GM23338 (cell line): ENCODE measurements at regions not wholly inside any gene's neighbourhood (a gene's known extent, or its start where the extent isn't known, plus 50 kb on each side); places are given as distances from the start of the nearest gene placed in this dataset.

ENCODE experiments used
- ATAC-seq: fragments of 200-7000 bp; cut with Tn5 transposase; 3 replicates; pipeline ENCODE4 v1.9.1; 2020
- DNase-seq: peaks from one replicate; pipeline ENCODE4 v3.0.0-alpha.2; 2015; ENCODE audit warnings: low spot score
- H2AFZ ChIP-seq: fragments of 200-600 bp; sonication (generic); 2 replicates; pipeline ENCODE4 v1.8.0; 2016; ENCODE audit warnings: antibody characterized with exemption, mild to moderate bottlenecking, moderate library complexity
- H3F3A ChIP-seq: fragments of 200-600 bp; sonication (generic); replicated peaks from 2 replicates; pipeline ENCODE4 v1.8.0; 2017; ENCODE audit warnings: antibody characterized with exemption, mixed run types, low read depth
- H3K27ac ChIP-seq: fragments of 200-600 bp; sonication (generic); 2 replicates; pipeline ENCODE4 v1.6.1; 2016; ENCODE audit warnings: low read depth
- H3K27me3 ChIP-seq: fragments of 200-600 bp; sonication (generic); 2 replicates; pipeline ENCODE4 v1.8.0; 2016; ENCODE audit warnings: mild to moderate bottlenecking, mixed run types, moderate library complexity; ENCODE audit not compliant: insufficient read depth
- H3K36me3 ChIP-seq: fragments of 200-600 bp; sonication (generic); 2 replicates; pipeline ENCODE4 v1.8.0; 2016; ENCODE audit warnings: mild to moderate bottlenecking; ENCODE audit not compliant: insufficient read depth
- H3K4me1 ChIP-seq: fragments of 200-600 bp; sonication (generic); 2 replicates; pipeline ENCODE4 v1.8.0; 2016; ENCODE audit warnings: mild to moderate bottlenecking, moderate library complexity; ENCODE audit not compliant: insufficient read depth
- H3K4me2 ChIP-seq: fragments of 200-600 bp; sonication (generic); 2 replicates; pipeline ENCODE4 v1.7.1; 2017; ENCODE audit warnings: mixed run types
- H3K4me3 ChIP-seq: fragments of 200-600 bp; sonication (generic); 2 replicates; pipeline ENCODE4 v1.6.1; 2016; ENCODE audit warnings: mixed run types
- H3K79me2 ChIP-seq: fragments of 200-600 bp; sonication (generic); replicated peaks from 2 replicates; pipeline ENCODE4 v1.8.0; 2017; ENCODE audit warnings: mild to moderate bottlenecking; ENCODE audit not compliant: insufficient read depth
- H3K9me2 ChIP-seq: fragments of 200-600 bp; sonication (generic); 2 replicates; pipeline ENCODE4 v1.8.0; 2017; ENCODE audit not compliant: insufficient read depth
- H4K20me1 ChIP-seq: fragments of 200-600 bp; sonication (generic); replicated peaks from 2 replicates; pipeline ENCODE4 v1.8.0; 2017; ENCODE audit warnings: mild to moderate bottlenecking; ENCODE audit not compliant: insufficient read depth
- H3K27ac Mint-ChIP-seq: 2 replicates; pipeline ENCODE4 v1.8.0; 2020; ENCODE audit warnings: inconsistent platforms, mild to moderate bottlenecking, moderate library complexity, mixed read lengths
- H3K27me3 Mint-ChIP-seq: 3 replicates; pipeline ENCODE4 v1.8.0; 2022; ENCODE audit warnings: low read depth, mild to moderate bottlenecking, moderate library complexity, mixed read lengths, inconsistent platforms; ENCODE audit not compliant: insufficient read depth, poor library complexity
- H3K36me3 Mint-ChIP-seq: 3 replicates; pipeline ENCODE4 v1.8.0; 2021; ENCODE audit warnings: low read depth, mild to moderate bottlenecking, inconsistent platforms, moderate library complexity, mixed read lengths
- H3K4me1 Mint-ChIP-seq: 3 replicates; pipeline ENCODE4 v1.8.0; 2020; ENCODE audit warnings: mild to moderate bottlenecking, inconsistent platforms, mixed read lengths
- H3K4me3 Mint-ChIP-seq: 3 replicates; pipeline ENCODE4 v1.8.0; 2021; ENCODE audit warnings: moderate library complexity, mild to moderate bottlenecking, inconsistent platforms, mixed read lengths
- H3K9me3 Mint-ChIP-seq: 3 replicates; pipeline ENCODE4 v1.8.0; 2020; ENCODE audit warnings: moderate library complexity, mild to moderate bottlenecking, inconsistent platforms, mixed read lengths
- CREB1 ChIP-seq: fragments of 250-450 bp; sonication (Bioruptor Pico); IDR thresholded peaks from 2 replicates; pipeline ENCODE4 v1.5.0; 2020; ENCODE audit warnings: low read depth, mild to moderate bottlenecking, moderate library complexity
- EZH2 ChIP-seq: fragments of 200-600 bp; sonication (generic); IDR thresholded peaks from one replicate; pipeline ENCODE4 v1.8.0; 2017; ENCODE audit warnings: antibody characterized with exemption, mild to moderate bottlenecking, low read depth; ENCODE audit not compliant: unreplicated experiment
- EZH2phosphoT487 ChIP-seq: fragments of 200-600 bp; sonication (generic); IDR thresholded peaks from one replicate; pipeline ENCODE4 v1.8.1; 2018; ENCODE audit warnings: antibody characterized with exemption; ENCODE audit not compliant: unreplicated experiment
- JUNB ChIP-seq: IDR thresholded peaks from one replicate; pipeline ENCODE4 v1.6.1; 2016; ENCODE audit warnings: antibody characterized with exemption; ENCODE audit not compliant: unreplicated experiment
- NANOG ChIP-seq: IDR thresholded peaks from 2 replicates; pipeline ENCODE4 v1.6.1; 2016; ENCODE audit warnings: antibody characterized with exemption, borderline replicate concordance
- POLR2AphosphoS5 ChIP-seq: IDR thresholded peaks from 2 replicates; pipeline ENCODE4 v1.6.1; 2016; ENCODE audit warnings: antibody characterized with exemption, low read depth
- STAT1 ChIP-seq: IDR thresholded peaks from one replicate; pipeline ENCODE4 v1.6.1; 2016; ENCODE audit warnings: antibody characterized with exemption; ENCODE audit not compliant: unreplicated experiment
- ZNF114 ChIP-seq: fragments of 250-450 bp; sonication (Bioruptor Pico); IDR thresholded peaks from 2 replicates; pipeline ENCODE4 v1.5.0; 2020; ENCODE audit warnings: mild to moderate bottlenecking, moderate library complexity
- ZNF331 ChIP-seq: fragments of 250-450 bp; sonication (Bioruptor Pico); IDR thresholded peaks from 2 replicates; pipeline ENCODE4 v1.5.0; 2020; ENCODE audit warnings: low read depth, mild to moderate bottlenecking, moderate library complexity
- TF ChIP-seq, protein P1 (sequence below), 2 experiments: fragments of 200-600 bp in 1 of 2; sonication (generic) in 1 of 2; conservative IDR thresholded peaks; 2 replicates each; pipeline versions ENCODE4 v1.5.1 to v1.6.1; 2016 to 2017; ENCODE audit warnings: antibody characterized with exemption in 2 of 2, low read depth in 2 of 2, mild to moderate bottlenecking in 2 of 2, moderate library complexity in 1 of 2
- TF ChIP-seq, protein P2 (sequence below): fragments of 250-450 bp; sonication (Bioruptor Pico); IDR thresholded peaks from 2 replicates; pipeline ENCODE4 v1.5.0; 2020; ENCODE audit warnings: mild to moderate bottlenecking, moderate library complexity
- TF ChIP-seq, protein P3 (sequence below): IDR thresholded peaks from 2 replicates; pipeline ENCODE4 v1.6.1; 2016; ENCODE audit warnings: antibody characterized with exemption
- TF ChIP-seq, protein P4 (sequence below): IDR thresholded peaks from one replicate; pipeline ENCODE4 v1.6.1; 2018; ENCODE audit warnings: antibody characterized with exemption; ENCODE audit not compliant: unreplicated experiment

DNA sequence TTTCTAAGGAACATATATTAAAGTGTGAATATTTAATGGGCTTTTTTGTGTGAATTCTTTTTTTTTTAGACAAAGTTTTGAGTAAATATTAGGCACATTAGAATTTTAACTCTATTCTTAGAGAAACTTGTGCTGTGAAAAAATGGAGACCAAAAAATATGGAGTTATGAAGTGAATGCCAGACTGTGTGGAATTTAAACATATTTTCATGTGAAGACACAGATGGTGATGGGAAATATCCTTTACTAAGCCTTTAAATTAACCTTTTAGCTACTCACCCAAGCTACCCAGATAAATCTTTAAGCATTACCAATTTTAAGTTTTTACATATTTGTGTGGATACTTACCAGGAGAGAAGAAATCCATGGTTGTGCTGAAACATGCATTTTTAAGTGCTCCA, 148.8 kb upstream of the OTX2 start:
- Histone ChIP-seq H3K27me3 (no peaks in the 10 kb centered on the region), H3K9me2 (no peaks in the 10 kb centered on the region), H3K4me2 (no peak overlapping the region), H3K27ac (no peak overlapping the region), H3K36me3 (no peaks in the 10 kb centered on the region), H3K4me3 (no peak overlapping the region), H4K20me1 (no peaks in the 10 kb centered on the region), H3K79me2 (no peaks in the 10 kb centered on the region), H3F3A (no peaks in the 10 kb centered on the region), H3K4me1 (peaks cover 10% of the 10 kb centered on the region), H2AFZ (no peak overlapping the region)
- no peak overlapping the region for H3K4me3 Mint-ChIP-seq
- no peaks in the 10 kb centered on the region for H3K27me3 Mint-ChIP-seq
- peaks cover 12% of the 10 kb centered on the region for H3K4me1 Mint-ChIP-seq
- DNase-seq: no peak
- no peaks in the 10 kb centered on the region for H3K36me3 Mint-ChIP-seq
- H3K27ac Mint-ChIP-seq: no peak overlapping the region
- no peaks in the 10 kb centered on the region for H3K9me3 Mint-ChIP-seq
- TF ChIP-seq, protein P1, sequence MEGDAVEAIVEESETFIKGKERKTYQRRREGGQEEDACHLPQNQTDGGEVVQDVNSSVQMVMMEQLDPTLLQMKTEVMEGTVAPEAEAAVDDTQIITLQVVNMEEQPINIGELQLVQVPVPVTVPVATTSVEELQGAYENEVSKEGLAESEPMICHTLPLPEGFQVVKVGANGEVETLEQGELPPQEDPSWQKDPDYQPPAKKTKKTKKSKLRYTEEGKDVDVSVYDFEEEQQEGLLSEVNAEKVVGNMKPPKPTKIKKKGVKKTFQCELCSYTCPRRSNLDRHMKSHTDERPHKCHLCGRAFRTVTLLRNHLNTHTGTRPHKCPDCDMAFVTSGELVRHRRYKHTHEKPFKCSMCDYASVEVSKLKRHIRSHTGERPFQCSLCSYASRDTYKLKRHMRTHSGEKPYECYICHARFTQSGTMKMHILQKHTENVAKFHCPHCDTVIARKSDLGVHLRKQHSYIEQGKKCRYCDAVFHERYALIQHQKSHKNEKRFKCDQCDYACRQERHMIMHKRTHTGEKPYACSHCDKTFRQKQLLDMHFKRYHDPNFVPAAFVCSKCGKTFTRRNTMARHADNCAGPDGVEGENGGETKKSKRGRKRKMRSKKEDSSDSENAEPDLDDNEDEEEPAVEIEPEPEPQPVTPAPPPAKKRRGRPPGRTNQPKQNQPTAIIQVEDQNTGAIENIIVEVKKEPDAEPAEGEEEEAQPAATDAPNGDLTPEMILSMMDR (conservative IDR thresholded peaks at IDR 0.05; ENCODE audit: low read depth in 2 of 2): no peak
- no peak for TF ChIP-seq POLR2AphosphoS5
- no peak for TF ChIP-seq JUNB
- TF ChIP-seq, protein P2, sequence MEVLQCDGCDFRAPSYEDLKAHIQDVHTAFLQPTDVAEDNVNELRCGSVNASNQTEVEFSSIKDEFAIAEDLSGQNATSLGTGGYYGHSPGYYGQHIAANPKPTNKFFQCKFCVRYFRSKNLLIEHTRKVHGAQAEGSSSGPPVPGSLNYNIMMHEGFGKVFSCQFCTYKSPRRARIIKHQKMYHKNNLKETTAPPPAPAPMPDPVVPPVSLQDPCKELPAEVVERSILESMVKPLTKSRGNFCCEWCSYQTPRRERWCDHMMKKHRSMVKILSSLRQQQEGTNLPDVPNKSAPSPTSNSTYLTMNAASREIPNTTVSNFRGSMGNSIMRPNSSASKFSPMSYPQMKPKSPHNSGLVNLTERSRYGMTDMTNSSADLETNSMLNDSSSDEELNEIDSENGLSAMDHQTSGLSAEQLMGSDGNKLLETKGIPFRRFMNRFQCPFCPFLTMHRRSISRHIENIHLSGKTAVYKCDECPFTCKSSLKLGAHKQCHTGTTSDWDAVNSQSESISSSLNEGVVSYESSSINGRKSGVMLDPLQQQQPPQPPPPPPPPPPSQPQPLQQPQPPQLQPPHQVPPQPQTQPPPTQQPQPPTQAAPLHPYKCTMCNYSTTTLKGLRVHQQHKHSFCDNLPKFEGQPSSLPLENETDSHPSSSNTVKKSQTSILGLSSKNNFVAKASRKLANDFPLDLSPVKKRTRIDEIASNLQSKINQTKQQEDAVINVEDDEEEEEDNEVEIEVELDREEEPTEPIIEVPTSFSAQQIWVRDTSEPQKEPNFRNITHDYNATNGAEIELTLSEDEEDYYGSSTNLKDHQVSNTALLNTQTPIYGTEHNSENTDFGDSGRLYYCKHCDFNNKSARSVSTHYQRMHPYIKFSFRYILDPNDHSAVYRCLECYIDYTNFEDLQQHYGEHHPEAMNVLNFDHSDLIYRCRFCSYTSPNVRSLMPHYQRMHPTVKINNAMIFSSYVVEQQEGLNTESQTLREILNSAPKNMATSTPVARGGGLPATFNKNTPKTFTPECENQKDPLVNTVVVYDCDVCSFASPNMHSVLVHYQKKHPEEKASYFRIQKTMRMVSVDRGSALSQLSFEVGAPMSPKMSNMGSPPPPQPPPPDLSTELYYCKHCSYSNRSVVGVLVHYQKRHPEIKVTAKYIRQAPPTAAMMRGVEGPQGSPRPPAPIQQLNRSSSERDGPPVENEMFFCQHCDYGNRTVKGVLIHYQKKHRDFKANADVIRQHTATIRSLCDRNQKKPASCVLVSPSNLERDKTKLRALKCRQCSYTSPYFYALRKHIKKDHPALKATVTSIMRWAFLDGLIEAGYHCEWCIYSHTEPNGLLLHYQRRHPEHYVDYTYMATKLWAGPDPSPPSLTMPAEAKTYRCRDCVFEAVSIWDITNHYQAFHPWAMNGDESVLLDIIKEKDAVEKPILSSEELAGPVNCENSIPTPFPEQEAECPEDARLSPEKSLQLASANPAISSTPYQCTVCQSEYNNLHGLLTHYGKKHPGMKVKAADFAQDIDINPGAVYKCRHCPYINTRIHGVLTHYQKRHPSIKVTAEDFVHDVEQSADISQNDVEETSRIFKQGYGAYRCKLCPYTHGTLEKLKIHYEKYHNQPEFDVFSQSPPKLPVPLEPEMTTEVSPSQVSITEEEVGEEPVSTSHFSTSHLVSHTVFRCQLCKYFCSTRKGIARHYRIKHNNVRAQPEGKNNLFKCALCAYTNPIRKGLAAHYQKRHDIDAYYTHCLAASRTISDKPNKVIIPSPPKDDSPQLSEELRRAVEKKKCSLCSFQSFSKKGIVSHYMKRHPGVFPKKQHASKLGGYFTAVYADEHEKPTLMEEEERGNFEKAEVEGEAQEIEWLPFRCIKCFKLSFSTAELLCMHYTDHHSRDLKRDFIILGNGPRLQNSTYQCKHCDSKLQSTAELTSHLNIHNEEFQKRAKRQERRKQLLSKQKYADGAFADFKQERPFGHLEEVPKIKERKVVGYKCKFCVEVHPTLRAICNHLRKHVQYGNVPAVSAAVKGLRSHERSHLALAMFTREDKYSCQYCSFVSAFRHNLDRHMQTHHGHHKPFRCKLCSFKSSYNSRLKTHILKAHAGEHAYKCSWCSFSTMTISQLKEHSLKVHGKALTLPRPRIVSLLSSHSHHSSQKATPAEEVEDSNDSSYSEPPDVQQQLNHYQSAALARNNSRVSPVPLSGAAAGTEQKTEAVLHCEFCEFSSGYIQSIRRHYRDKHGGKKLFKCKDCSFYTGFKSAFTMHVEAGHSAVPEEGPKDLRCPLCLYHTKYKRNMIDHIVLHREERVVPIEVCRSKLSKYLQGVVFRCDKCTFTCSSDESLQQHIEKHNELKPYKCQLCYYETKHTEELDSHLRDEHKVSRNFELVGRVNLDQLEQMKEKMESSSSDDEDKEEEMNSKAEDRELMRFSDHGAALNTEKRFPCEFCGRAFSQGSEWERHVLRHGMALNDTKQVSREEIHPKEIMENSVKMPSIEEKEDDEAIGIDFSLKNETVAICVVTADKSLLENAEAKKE: no peak
- TF ChIP-seq NANOG: no peak
- TF ChIP-seq EZH2phosphoT487: no peak
- TF ChIP-seq, protein P3, sequence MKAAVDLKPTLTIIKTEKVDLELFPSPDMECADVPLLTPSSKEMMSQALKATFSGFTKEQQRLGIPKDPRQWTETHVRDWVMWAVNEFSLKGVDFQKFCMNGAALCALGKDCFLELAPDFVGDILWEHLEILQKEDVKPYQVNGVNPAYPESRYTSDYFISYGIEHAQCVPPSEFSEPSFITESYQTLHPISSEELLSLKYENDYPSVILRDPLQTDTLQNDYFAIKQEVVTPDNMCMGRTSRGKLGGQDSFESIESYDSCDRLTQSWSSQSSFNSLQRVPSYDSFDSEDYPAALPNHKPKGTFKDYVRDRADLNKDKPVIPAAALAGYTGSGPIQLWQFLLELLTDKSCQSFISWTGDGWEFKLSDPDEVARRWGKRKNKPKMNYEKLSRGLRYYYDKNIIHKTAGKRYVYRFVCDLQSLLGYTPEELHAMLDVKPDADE: no peak
- TF ChIP-seq EZH2: no peak
- TF ChIP-seq ZNF331: no peak
- no peak for TF ChIP-seq STAT1
- TF ChIP-seq, protein P4, sequence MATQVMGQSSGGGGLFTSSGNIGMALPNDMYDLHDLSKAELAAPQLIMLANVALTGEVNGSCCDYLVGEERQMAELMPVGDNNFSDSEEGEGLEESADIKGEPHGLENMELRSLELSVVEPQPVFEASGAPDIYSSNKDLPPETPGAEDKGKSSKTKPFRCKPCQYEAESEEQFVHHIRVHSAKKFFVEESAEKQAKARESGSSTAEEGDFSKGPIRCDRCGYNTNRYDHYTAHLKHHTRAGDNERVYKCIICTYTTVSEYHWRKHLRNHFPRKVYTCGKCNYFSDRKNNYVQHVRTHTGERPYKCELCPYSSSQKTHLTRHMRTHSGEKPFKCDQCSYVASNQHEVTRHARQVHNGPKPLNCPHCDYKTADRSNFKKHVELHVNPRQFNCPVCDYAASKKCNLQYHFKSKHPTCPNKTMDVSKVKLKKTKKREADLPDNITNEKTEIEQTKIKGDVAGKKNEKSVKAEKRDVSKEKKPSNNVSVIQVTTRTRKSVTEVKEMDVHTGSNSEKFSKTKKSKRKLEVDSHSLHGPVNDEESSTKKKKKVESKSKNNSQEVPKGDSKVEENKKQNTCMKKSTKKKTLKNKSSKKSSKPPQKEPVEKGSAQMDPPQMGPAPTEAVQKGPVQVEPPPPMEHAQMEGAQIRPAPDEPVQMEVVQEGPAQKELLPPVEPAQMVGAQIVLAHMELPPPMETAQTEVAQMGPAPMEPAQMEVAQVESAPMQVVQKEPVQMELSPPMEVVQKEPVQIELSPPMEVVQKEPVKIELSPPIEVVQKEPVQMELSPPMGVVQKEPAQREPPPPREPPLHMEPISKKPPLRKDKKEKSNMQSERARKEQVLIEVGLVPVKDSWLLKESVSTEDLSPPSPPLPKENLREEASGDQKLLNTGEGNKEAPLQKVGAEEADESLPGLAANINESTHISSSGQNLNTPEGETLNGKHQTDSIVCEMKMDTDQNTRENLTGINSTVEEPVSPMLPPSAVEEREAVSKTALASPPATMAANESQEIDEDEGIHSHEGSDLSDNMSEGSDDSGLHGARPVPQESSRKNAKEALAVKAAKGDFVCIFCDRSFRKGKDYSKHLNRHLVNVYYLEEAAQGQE: no peak
- TF ChIP-seq ZNF114 (CRISPR knock-in tag): no peak
- no peak for TF ChIP-seq CREB1 (CRISPR knock-in tag)
- ATAC-seq: no peak
